WTC11 (cell line): ENCODE measurements at regions not wholly inside any gene's neighbourhood (a gene's known extent, or its start where the extent isn't known, plus 50 kb on each side); places are given as distances from the start of the nearest gene placed in this dataset.

Experiments
- ATAC-seq: fragments of 200-7000 bp; cut with Tn5 transposase; 2 replicates; pipeline ENCODE4 v1.10.0; 2021; ENCODE audit warnings: mild to moderate bottlenecking, moderate library complexity
- CTCF ChIA-PET: fragments of 300-600 bp; sonication (Branson Sonifier 250); formaldehyde crosslinking; loops from one replicate; lab custom pipeline; 2021; ENCODE audit warnings: antibody characterized with exemption; lab: Charles Lee
- POLR2A ChIA-PET: fragments of 350-600 bp; sonication (Branson Sonifier 250); formaldehyde crosslinking; loops from one replicate; lab custom pipeline; 2021; ENCODE audit warnings: antibody characterized with exemption; lab: Charles Lee
- DNase-seq: peaks from one replicate; pipeline ENCODE4 v3.0.0; 2021; ENCODE audit warnings: low spot score
- H3K27ac Mint-ChIP-seq: 2 replicates; pipeline ENCODE4 v1.8.0; 2021; ENCODE audit warnings: mixed read lengths
- H3K27me3 Mint-ChIP-seq: 2 replicates; pipeline ENCODE4 v1.8.0; 2021; ENCODE audit warnings: low read depth, mild to moderate bottlenecking, moderate library complexity, mixed read lengths
- H3K36me3 Mint-ChIP-seq: 2 replicates; pipeline ENCODE4 v1.8.0; 2021; ENCODE audit warnings: mixed read lengths
- H3K4me1 Mint-ChIP-seq: 2 replicates; pipeline ENCODE4 v1.8.0; 2022; ENCODE audit warnings: mixed read lengths
- H3K4me3 Mint-ChIP-seq: 2 replicates; pipeline ENCODE4 v1.8.0; 2021; ENCODE audit warnings: mild to moderate bottlenecking, moderate library complexity, mixed read lengths
- H3K9me3 Mint-ChIP-seq: 2 replicates; pipeline ENCODE4 v1.8.0; 2021; ENCODE audit warnings: mixed read lengths
- CTCF ChIP-seq: fragments of 200-600 bp; IDR thresholded peaks from 2 replicates; pipeline ENCODE4 v1.8.0; 2022; ENCODE audit warnings: antibody characterized with exemption
- ELF4 ChIP-seq: sonication (generic); formaldehyde crosslinking; IDR thresholded peaks from 2 replicates; pipeline ENCODE4 v1.8.1; 2022; ENCODE audit warnings: low read depth, mild to moderate bottlenecking, moderate library complexity, missing genetic modification reagents
- JUN ChIP-seq: sonication (generic); formaldehyde crosslinking; IDR thresholded peaks from 2 replicates; pipeline ENCODE4 v1.8.0; 2023; ENCODE audit warnings: mild to moderate bottlenecking, missing genetic modification reagents
- MXD4 ChIP-seq: fragments of 250-450 bp; sonication (Bioruptor Pico); IDR thresholded peaks from 2 replicates; pipeline ENCODE4 v1.8.0; 2021; ENCODE audit warnings: mild to moderate bottlenecking, moderate library complexity, borderline replicate concordance
- MYBL2 ChIP-seq: sonication (generic); formaldehyde crosslinking; IDR thresholded peaks from 2 replicates; pipeline ENCODE4 v1.8.1; 2023; ENCODE audit warnings: mild to moderate bottlenecking, moderate library complexity, missing genetic modification reagents
- NR1H2 ChIP-seq: sonication (generic); formaldehyde crosslinking; IDR thresholded peaks from 2 replicates; pipeline ENCODE4 v1.9.0; 2021; ENCODE audit warnings: mild to moderate bottlenecking, moderate library complexity, missing genetic modification reagents
- SMAD3 ChIP-seq: sonication (generic); formaldehyde crosslinking; IDR thresholded peaks from 2 replicates; pipeline ENCODE4 v1.8.0; 2022; ENCODE audit warnings: missing genetic modification reagents, mild to moderate bottlenecking, borderline replicate concordance
- SOX15 ChIP-seq: fragments of 250-450 bp; sonication (Bioruptor Pico); IDR thresholded peaks from 2 replicates; pipeline ENCODE4 v1.9.0; 2021; ENCODE audit warnings: mild to moderate bottlenecking
- USF1 ChIP-seq: sonication (generic); formaldehyde crosslinking; IDR thresholded peaks from 2 replicates; pipeline ENCODE4 v1.8.0; 2022; ENCODE audit warnings: mild to moderate bottlenecking, missing genetic modification reagents
- ZNF138 ChIP-seq: sonication (generic); formaldehyde crosslinking; conservative IDR thresholded peaks from 2 replicates; pipeline ENCODE4 v1.8.1; 2022; ENCODE audit warnings: mild to moderate bottlenecking, moderate library complexity, missing genetic modification reagents
- ZNF263 ChIP-seq: sonication (generic); formaldehyde crosslinking; IDR thresholded peaks from 2 replicates; pipeline ENCODE4 v1.8.1; 2022; ENCODE audit warnings: low read depth, mild to moderate bottlenecking, moderate library complexity, missing genetic modification reagents
- ZNF396 ChIP-seq: fragments of 250-450 bp; sonication (Bioruptor Pico); IDR thresholded peaks from 2 replicates; pipeline ENCODE4 v1.8.0; 2021; ENCODE audit warnings: mild to moderate bottlenecking, moderate library complexity, borderline replicate concordance
- ZNF416 ChIP-seq: fragments of 250-450 bp; sonication (Bioruptor Pico); IDR thresholded peaks from 2 replicates; pipeline ENCODE4 v1.9.0; 2021; ENCODE audit warnings: mild to moderate bottlenecking, inconsistent platforms
- ZNF532 ChIP-seq: fragments of 250-450 bp; sonication (Bioruptor Pico); IDR thresholded peaks from 2 replicates; pipeline ENCODE4 v1.9.0; 2021; ENCODE audit warnings: mild to moderate bottlenecking, borderline replicate concordance
- TF ChIP-seq, protein P1 (sequence below): sonication (generic); formaldehyde crosslinking; IDR thresholded peaks from 2 replicates; pipeline ENCODE4 v1.8.1; 2023; ENCODE audit warnings: mild to moderate bottlenecking, missing genetic modification reagents
- TF ChIP-seq, protein P2 (sequence below): fragments of 250-450 bp; sonication (Bioruptor Pico); IDR thresholded peaks from 2 replicates; pipeline ENCODE4 v1.9.0; 2021; ENCODE audit warnings: mild to moderate bottlenecking

- ChIA-PET POLR2A (no interaction called here), CTCF (no interaction called here)
- no peaks in the 10 kb centered on the region for H3K4me1 Mint-ChIP-seq
Measured at GRCh38 chr4:189494407-189494806, 446.3 kb upstream of the FRG1 start.

More at GRCh38 chr4:189494407-189494806, 446.3 kb upstream of the FRG1 start:
- Mint-ChIP-seq H3K4me3 (no peak overlapping the region), H3K27ac (no peak overlapping the region), H3K9me3 (peaks cover 45% of the 10 kb centered on the region), H3K27me3 (peaks cover 6% of the 10 kb centered on the region)
- TF ChIP-seq NR1H2 (no peak), SOX15 (CRISPR knock-in tag) (no peak), ELF4 (CRISPR knock-in tag) (no peak), ZNF532 (CRISPR knock-in tag) (no peak), MXD4 (CRISPR knock-in tag) (no peak), ZNF396 (CRISPR knock-in tag) (no peak), MYBL2 (CRISPR knock-in tag) (no peak), ZNF416 (CRISPR knock-in tag) (no peak), ZNF138 (CRISPR knock-in tag) (no peak), USF1 (no peak), CTCF (no peak), ZNF263 (no peak), JUN (CRISPR knock-in tag) (no peak), SMAD3 (CRISPR knock-in tag) (no peak)
- TF ChIP-seq, protein P1, sequence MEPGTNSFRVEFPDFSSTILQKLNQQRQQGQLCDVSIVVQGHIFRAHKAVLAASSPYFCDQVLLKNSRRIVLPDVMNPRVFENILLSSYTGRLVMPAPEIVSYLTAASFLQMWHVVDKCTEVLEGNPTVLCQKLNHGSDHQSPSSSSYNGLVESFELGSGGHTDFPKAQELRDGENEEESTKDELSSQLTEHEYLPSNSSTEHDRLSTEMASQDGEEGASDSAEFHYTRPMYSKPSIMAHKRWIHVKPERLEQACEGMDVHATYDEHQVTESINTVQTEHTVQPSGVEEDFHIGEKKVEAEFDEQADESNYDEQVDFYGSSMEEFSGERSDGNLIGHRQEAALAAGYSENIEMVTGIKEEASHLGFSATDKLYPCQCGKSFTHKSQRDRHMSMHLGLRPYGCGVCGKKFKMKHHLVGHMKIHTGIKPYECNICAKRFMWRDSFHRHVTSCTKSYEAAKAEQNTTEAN (CRISPR knock-in tag), result no peak
- TF ChIP-seq, protein P2, sequence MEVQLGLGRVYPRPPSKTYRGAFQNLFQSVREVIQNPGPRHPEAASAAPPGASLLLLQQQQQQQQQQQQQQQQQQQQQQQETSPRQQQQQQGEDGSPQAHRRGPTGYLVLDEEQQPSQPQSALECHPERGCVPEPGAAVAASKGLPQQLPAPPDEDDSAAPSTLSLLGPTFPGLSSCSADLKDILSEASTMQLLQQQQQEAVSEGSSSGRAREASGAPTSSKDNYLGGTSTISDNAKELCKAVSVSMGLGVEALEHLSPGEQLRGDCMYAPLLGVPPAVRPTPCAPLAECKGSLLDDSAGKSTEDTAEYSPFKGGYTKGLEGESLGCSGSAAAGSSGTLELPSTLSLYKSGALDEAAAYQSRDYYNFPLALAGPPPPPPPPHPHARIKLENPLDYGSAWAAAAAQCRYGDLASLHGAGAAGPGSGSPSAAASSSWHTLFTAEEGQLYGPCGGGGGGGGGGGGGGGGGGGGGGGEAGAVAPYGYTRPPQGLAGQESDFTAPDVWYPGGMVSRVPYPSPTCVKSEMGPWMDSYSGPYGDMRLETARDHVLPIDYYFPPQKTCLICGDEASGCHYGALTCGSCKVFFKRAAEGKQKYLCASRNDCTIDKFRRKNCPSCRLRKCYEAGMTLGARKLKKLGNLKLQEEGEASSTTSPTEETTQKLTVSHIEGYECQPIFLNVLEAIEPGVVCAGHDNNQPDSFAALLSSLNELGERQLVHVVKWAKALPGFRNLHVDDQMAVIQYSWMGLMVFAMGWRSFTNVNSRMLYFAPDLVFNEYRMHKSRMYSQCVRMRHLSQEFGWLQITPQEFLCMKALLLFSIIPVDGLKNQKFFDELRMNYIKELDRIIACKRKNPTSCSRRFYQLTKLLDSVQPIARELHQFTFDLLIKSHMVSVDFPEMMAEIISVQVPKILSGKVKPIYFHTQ (CRISPR knock-in tag), result no peak
- TF ChIP-seq, all 79 proteins: peak for 0
- peaks cover 34% of the 10 kb centered on the region for H3K36me3 Mint-ChIP-seq
- no peak for ATAC-seq
- no peak for DNase-seq
